GM21825 (cell line): ENCODE measurements at regions not wholly inside any gene's neighbourhood (a gene's known extent, or its start where the extent isn't known, plus 50 kb on each side); places are given as distances from the start of the nearest gene placed in this dataset.

ENCODE experiments used
- ATAC-seq: cut with Tn5 transposase; IDR thresholded peaks from one replicate; pipeline ENCODE4 v1.9.1; 2021; ENCODE audit warnings: mild to moderate bottlenecking, moderate library complexity; ENCODE audit not compliant: unreplicated experiment

GRCh38 chr1:229040630-229041358 lies 230.1 kb upstream of the RAB4A start:
- no peak for ATAC-seq

- ATAC-seq: no peak
These were observed 229.0 kb upstream of the RAB4A start for GRCh38 chr1:229041946-229042345.

GRCh38 chr1:229042482-229042881 lies 228.4 kb upstream of the RAB4A start:
- ATAC-seq: no peak

DNA sequence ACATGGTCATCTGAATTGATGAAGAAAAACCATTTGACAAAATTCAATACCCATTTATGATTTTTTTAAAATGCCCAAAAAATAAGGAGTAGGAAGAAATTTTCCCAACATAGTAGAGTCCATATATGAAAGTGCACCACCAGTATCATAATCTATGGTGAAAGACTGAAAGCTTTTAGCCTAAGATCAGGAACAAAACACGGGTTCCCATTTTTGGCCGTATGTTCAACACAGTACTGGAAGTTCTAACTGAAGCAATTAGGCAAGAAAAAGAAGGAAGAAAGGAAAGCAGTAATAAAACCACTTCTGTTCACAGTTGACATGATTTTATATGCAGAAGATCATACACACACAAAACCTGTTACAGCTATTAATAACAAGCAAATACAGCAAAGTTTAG lies 227.8 kb upstream of the RAB4A start:
- ATAC-seq: no peak

DNA sequence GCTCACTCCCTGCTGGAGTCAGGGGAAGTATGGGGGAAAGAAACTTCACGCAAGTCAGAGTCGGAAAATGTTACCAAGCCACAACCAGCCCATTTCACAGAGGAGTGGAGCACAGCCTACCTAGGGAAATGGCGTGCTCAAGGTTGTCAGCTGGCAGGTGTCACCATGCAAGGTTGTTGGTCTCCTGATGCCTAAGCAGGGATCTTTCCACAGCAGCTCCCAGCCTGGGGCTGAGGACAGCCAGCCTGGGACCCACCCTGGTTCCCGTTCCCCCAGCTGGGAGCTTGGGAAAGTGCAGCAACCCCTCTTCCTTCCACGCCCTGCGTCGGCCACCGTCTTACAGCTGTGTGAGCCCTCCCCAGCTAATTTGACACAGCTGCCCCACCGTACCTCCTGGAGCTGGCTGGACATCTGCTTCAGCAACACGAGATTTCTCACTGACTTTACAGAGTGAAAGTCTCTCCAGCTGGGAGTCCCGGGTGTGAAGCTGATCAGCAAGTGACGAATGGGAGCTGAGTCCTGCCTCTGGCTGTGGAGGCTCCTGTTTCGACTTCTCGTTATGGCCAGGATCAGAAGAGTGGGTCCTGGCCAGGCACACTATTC lies 224.6 kb upstream of the RAB4A start:
- no peak for ATAC-seq

DNA sequence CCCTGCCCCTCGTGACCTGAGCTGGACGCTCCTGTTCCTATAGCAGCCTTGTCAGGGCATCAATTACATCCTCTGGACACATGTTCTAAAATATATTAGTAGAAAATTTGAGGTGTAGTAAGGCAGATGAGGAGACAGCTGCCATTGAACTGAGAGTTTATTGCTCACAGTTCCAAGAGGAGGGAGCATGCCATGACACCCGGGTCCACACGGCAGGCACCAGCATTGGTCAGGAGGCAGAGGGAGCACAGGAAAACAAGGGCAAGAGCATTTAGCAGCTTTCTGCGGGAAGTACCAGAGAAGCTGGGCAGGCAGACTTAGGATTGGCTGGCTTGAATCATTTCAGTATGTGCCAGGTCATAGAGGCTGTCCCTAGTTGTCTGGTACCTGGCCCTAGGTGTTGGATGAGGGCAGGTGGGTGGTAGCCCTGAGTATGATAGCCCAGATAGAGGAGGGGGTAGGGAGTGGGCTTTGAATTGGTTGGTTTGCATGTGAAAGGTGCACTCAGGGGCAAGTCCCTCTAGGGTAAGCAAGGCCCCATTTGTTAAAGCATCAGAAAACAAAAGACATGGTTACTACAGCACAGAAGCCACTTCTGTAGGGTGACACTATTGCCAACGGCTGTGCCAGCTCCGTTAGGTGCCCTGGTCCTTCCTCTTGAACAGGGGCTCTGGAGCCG lies 223.6 kb upstream of the RAB4A start:
- ATAC-seq: no peak

GRCh38 chr1:229047840-229048620 lies 222.9 kb upstream of the RAB4A start:
- ATAC-seq: no peak

- no peak for ATAC-seq
These were observed 222.0 kb upstream of the RAB4A start for GRCh38 chr1:229048896-229049295.

DNA sequence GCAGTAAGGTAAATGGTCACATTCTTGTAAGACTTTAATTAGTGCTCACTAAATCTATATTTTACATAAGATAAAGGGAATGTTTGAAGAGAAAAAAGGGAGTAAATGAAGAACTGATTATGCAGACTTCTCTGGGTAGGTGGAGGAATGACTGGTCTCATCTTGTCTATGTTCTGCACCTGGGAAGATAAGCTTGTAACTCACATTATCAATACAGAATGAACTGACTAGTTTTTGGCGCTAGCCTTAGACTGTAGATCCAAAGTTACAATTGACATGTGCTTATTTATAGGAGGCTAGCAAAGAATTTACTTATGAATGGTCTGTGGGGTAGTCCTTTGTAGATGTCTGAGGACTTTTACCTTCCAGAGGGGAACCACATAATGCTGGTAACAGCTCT lies 214.9 kb upstream of the RAB4A start:
- ATAC-seq: no peak

DNA sequence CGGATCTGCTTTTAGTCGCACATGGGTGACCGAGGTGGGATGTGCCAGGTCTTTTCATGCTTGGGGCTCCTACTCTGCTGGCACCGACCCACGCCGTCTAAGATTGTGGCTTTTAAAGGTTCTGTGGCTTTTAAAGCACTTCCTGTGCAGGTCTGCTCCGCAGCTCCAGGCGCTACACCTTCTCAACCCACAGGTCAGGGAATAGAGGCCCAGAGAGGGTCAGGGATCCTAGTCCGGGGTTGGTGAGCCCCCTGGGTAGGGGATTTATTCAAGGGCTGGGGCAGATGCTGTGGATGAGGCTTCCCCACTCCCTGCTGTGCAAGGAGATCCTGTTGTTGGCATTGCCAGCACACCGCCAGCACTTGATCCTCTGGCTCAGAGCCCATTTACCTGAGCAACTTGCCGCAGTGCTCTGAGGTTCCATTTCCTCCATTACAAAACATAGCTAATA lies 212.8 kb upstream of the RAB4A start:
- ATAC-seq: no peak

DNA sequence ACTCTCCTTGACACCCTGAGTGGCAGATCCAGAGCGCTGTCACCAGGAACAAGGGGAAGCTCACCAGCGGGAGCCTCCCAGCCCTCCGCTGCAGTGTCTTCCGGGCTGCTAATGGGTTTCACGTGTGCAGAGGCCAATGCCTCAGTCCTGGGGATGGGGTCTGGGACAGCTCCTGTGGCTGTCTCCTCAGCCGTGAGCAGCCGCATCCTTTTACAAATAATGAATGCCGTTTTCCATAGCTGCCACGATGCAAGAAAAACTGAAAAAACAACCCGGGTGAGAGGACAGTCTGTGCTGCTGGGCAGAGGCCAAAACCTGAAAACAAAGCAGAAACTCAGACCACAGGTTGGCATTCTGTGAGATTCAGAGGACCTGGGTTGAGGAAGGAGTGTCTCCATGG lies 212.2 kb upstream of the RAB4A start:
- no peak for ATAC-seq

DNA sequence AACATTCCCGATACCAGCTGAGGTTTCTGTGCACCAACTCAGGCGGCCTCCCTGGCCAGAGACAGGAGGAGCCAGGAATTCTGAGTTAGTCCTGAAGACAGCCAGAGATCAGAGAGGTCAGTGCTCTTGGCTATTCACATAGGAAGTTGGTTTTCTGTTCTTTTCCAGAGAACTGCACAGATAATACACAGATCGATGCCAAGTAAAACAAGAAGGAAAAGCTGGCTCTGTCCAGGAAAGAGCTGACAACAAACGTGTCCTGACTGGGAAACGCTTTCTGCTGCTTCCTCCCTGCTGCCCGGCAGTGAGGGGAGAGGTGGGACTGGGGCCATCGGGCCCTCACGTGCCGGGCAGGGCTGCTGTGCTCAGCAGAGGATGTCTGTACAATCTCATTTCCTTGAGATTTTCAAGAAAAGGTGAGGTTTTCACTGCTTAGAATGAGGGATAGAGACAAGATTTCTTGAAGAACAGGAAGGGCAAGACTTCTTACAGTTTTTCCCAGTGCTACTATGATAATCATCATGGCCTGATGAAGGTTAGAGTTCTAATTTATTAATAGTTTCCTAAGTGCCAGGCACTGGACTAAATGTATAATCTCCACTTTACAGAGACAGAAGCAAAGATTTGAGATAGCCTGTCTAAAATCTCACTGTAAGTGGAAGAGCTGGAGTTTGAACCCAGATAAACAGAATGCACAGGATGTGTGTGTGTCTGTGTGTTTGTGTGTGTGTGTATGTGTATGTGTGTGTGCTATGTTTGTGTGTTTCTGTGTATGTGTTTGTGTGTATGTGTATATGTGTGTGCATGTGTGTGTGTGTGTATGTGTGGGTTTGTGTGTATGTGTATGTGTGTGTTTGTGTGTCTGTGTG lies 211.0 kb upstream of the RAB4A start:
- no peak for ATAC-seq

GRCh38 chr1:229062135-229062534 lies 208.8 kb upstream of the RAB4A start:
- ATAC-seq: no peak

- no peak for ATAC-seq
These were observed 207.6 kb upstream of the RAB4A start for GRCh38 chr1:229063154-229063773.

- no peak for ATAC-seq
These were observed 206.4 kb upstream of the RAB4A start for GRCh38 chr1:229064320-229065168.

GRCh38 chr1:229065613-229066012 lies 205.3 kb upstream of the RAB4A start:
- no peak for ATAC-seq

DNA sequence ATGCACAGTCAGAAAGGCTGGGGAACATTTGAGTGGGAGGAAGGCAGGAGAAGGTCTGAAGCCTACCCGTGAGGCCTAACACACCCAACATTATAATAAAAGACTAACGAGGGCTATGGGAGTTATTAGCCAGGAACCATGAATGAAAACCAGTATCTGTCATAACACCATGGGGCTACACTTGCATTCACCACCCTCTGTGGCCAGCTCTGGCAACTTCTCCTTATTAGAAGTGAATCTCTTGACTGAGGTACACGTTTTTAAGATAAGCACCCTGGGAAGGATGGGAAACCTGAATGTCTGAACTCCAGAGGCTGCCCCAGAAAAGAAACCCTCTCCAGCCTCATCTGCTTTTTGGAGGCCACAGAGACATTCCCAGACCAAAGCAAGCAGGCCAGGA lies 204.3 kb upstream of the RAB4A start:
- ATAC-seq: no peak

DNA sequence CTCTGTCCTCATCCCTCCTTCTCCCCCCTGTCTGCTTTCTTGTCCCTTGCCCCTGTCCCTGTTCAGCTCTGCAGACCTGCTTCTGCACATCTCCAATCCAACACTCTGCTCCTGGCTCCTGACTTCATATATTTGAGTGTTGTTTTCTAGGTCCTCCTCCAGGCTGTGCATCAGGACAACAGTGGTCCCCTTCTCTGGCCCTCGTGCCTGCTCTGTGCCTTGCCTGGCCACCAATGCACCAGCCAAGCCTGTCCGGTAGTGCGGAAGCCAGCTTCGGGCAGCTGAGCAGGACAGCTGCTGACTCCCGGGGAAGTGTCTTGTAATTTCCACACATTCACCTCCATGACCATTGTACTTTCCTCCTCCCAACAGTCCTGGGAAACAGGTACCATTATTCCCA lies 203.4 kb upstream of the RAB4A start:
- ATAC-seq: no peak
